ENCODE measurements at regions not wholly inside any gene's neighbourhood (a gene's known extent, or its start where the extent isn't known, plus 50 kb on each side); places are given as distances from the start of the nearest gene placed in this dataset.

- FAIRE-seq (no peak), DNase-seq (ENCODE audit: insufficient read length) (no peak)
- TF ChIP-seq POLR2AphosphoS5 (IDR thresholded peaks at IDR 0.05; ENCODE audit: low read depth, low read length) (no peak), TAF1 (IDR thresholded peaks at IDR 0.05; ENCODE audit: borderline replicate concordance, low read depth, low read length) (no peak), POLR2A (IDR thresholded peaks at IDR 0.05; ENCODE audit: low read depth, low read length) (no peak)
These were observed 434.8 kb upstream of the DPH6 start for GRCh38 chr15:35980719-35981118.

GRCh38 chr15:35986191-35986721, 440.3 kb upstream of the DPH6 start:
- FAIRE-seq (no peak), DNase-seq (ENCODE audit: insufficient read length) (no peak)
- no peak for TF ChIP-seq TAF1 (IDR thresholded peaks at IDR 0.05; ENCODE audit: borderline replicate concordance, low read depth, low read length)
- no peak for TF ChIP-seq POLR2A (IDR thresholded peaks at IDR 0.05; ENCODE audit: low read depth, low read length)
- no peak for TF ChIP-seq POLR2AphosphoS5 (IDR thresholded peaks at IDR 0.05; ENCODE audit: low read depth, low read length)

- no peak for TF ChIP-seq POLR2A (IDR thresholded peaks at IDR 0.05; ENCODE audit: low read depth, low read length)
- TF ChIP-seq POLR2AphosphoS5 (IDR thresholded peaks at IDR 0.05; ENCODE audit: low read depth, low read length), result no peak
- TF ChIP-seq TAF1 (IDR thresholded peaks at IDR 0.05; ENCODE audit: borderline replicate concordance, low read depth, low read length), result no peak
- FAIRE-seq, result no peak
These were observed 441.1 kb upstream of the DPH6 start for GRCh38 chr15:35987056-35987455.

GRCh38 chr15:35991386-35991785, 445.4 kb upstream of the DPH6 start:
- TF ChIP-seq TAF1 (IDR thresholded peaks at IDR 0.05; ENCODE audit: borderline replicate concordance, low read depth, low read length) (no peak), POLR2A (IDR thresholded peaks at IDR 0.05; ENCODE audit: low read depth, low read length) (no peak), POLR2AphosphoS5 (IDR thresholded peaks at IDR 0.05; ENCODE audit: low read depth, low read length) (no peak)
- no peak for DNase-seq (ENCODE audit: insufficient read length)
- no peak for FAIRE-seq

More at GRCh38 chr15:35987056-35987455, 441.1 kb upstream of the DPH6 start:
- no peak for DNase-seq (ENCODE audit: insufficient read length)

GRCh38 chr15:35992791-35993190, 446.8 kb upstream of the DPH6 start:
- TF ChIP-seq POLR2A (IDR thresholded peaks at IDR 0.05; ENCODE audit: low read depth, low read length) (no peak), TAF1 (IDR thresholded peaks at IDR 0.05; ENCODE audit: borderline replicate concordance, low read depth, low read length) (no peak), POLR2AphosphoS5 (IDR thresholded peaks at IDR 0.05; ENCODE audit: low read depth, low read length) (no peak)
- no peak for FAIRE-seq
- no peak for DNase-seq (ENCODE audit: insufficient read length)

- TF ChIP-seq POLR2A (IDR thresholded peaks at IDR 0.05; ENCODE audit: low read depth, low read length), result no peak
- no peak for TF ChIP-seq TAF1 (IDR thresholded peaks at IDR 0.05; ENCODE audit: borderline replicate concordance, low read depth, low read length)
- no peak for TF ChIP-seq POLR2AphosphoS5 (IDR thresholded peaks at IDR 0.05; ENCODE audit: low read depth, low read length)
- DNase-seq (ENCODE audit: insufficient read length) (no peak), FAIRE-seq (no peak)
These were observed 447.2 kb upstream of the DPH6 start for GRCh38 chr15:35993196-35993595.

- FAIRE-seq (no peak), DNase-seq (ENCODE audit: insufficient read length) (no peak)
- TF ChIP-seq TAF1 (IDR thresholded peaks at IDR 0.05; ENCODE audit: borderline replicate concordance, low read depth, low read length) (no peak), POLR2A (IDR thresholded peaks at IDR 0.05; ENCODE audit: low read depth, low read length) (no peak), POLR2AphosphoS5 (IDR thresholded peaks at IDR 0.05; ENCODE audit: low read depth, low read length) (no peak)
These were observed 448.9 kb upstream of the DPH6 start for GRCh38 chr15:35994876-35995275.

GRCh38 chr15:35998663-35999602, 453.0 kb upstream of the DPH6 start:
- TF ChIP-seq POLR2A (IDR thresholded peaks at IDR 0.05; ENCODE audit: low read depth, low read length), result no peak
- no peak for TF ChIP-seq TAF1 (IDR thresholded peaks at IDR 0.05; ENCODE audit: borderline replicate concordance, low read depth, low read length)
- TF ChIP-seq POLR2AphosphoS5 (IDR thresholded peaks at IDR 0.05; ENCODE audit: low read depth, low read length), result no peak
- DNase-seq (ENCODE audit: insufficient read length), result no peak
- FAIRE-seq, result no peak

- TF ChIP-seq POLR2AphosphoS5 (IDR thresholded peaks at IDR 0.05; ENCODE audit: low read depth, low read length) (no peak), TAF1 (IDR thresholded peaks at IDR 0.05; ENCODE audit: borderline replicate concordance, low read depth, low read length) (no peak), POLR2A (IDR thresholded peaks at IDR 0.05; ENCODE audit: low read depth, low read length) (no peak)
- DNase-seq (ENCODE audit: insufficient read length) (no peak), FAIRE-seq (no peak)
These were observed 459.0 kb upstream of the DPH6 start for GRCh38 chr15:36004891-36005490.

GRCh38 chr15:36005542-36005941, 459.6 kb upstream of the DPH6 start:
- TF ChIP-seq POLR2AphosphoS5 (IDR thresholded peaks at IDR 0.05; ENCODE audit: low read depth, low read length) (no peak), TAF1 (IDR thresholded peaks at IDR 0.05; ENCODE audit: borderline replicate concordance, low read depth, low read length) (no peak), POLR2A (IDR thresholded peaks at IDR 0.05; ENCODE audit: low read depth, low read length) (no peak)
- no peak for FAIRE-seq
- DNase-seq (ENCODE audit: insufficient read length), result no peak

- no peak for FAIRE-seq
- TF ChIP-seq POLR2A (IDR thresholded peaks at IDR 0.05; ENCODE audit: low read depth, low read length) (no peak), POLR2AphosphoS5 (IDR thresholded peaks at IDR 0.05; ENCODE audit: low read depth, low read length) (no peak), TAF1 (IDR thresholded peaks at IDR 0.05; ENCODE audit: borderline replicate concordance, low read depth, low read length) (no peak)
These were observed 461.7 kb upstream of the DPH6 start for GRCh38 chr15:36007699-36008098.

More at GRCh38 chr15:36007699-36008098, 461.7 kb upstream of the DPH6 start:
- no peak for DNase-seq (ENCODE audit: insufficient read length)
